Nephron progenitor cell (in vitro differentiated cells): ENCODE measurements at regions not wholly inside any gene's neighbourhood (a gene's known extent, or its start where the extent isn't known, plus 50 kb on each side); places are given as distances from the start of the nearest gene placed in this dataset.

Source experiments
- DNase-seq: peaks from one replicate; pipeline ENCODE4 v3.0.0; 2021
- H3K27ac Mint-ChIP-seq: 2 replicates; pipeline ENCODE4 v1.8.0; 2021; ENCODE audit warnings: mild to moderate bottlenecking, moderate library complexity, mixed read lengths
- H3K27me3 Mint-ChIP-seq: 2 replicates; pipeline ENCODE4 v1.8.0; 2021; ENCODE audit warnings: mild to moderate bottlenecking, low read depth, mixed read lengths; ENCODE audit not compliant: poor library complexity
- H3K36me3 Mint-ChIP-seq: 2 replicates; pipeline ENCODE4 v1.8.0; 2021; ENCODE audit warnings: low read depth, mixed read lengths
- H3K4me1 Mint-ChIP-seq: 2 replicates; pipeline ENCODE4 v1.8.0; 2021; ENCODE audit warnings: mixed read lengths
- H3K4me3 Mint-ChIP-seq: 2 replicates; pipeline ENCODE4 v1.8.0; 2021; ENCODE audit warnings: mild to moderate bottlenecking, moderate library complexity, mixed read lengths
- H3K9me3 Mint-ChIP-seq: 2 replicates; pipeline ENCODE4 v1.8.0; 2021; ENCODE audit warnings: mild to moderate bottlenecking, moderate library complexity, mixed read lengths
- TF ChIP-seq, protein P1 (sequence below): fragments of 200-600 bp; sonication (generic); IDR thresholded peaks from 2 replicates; pipeline ENCODE4 v1.5.0; 2021; ENCODE audit warnings: antibody characterized with exemption

- H3K36me3 Mint-ChIP-seq = no peaks in the 10 kb centered on the region
- no peak overlapping the region for H3K27ac Mint-ChIP-seq
- TF ChIP-seq, protein P1, sequence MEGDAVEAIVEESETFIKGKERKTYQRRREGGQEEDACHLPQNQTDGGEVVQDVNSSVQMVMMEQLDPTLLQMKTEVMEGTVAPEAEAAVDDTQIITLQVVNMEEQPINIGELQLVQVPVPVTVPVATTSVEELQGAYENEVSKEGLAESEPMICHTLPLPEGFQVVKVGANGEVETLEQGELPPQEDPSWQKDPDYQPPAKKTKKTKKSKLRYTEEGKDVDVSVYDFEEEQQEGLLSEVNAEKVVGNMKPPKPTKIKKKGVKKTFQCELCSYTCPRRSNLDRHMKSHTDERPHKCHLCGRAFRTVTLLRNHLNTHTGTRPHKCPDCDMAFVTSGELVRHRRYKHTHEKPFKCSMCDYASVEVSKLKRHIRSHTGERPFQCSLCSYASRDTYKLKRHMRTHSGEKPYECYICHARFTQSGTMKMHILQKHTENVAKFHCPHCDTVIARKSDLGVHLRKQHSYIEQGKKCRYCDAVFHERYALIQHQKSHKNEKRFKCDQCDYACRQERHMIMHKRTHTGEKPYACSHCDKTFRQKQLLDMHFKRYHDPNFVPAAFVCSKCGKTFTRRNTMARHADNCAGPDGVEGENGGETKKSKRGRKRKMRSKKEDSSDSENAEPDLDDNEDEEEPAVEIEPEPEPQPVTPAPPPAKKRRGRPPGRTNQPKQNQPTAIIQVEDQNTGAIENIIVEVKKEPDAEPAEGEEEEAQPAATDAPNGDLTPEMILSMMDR = no peak
- H3K4me3 Mint-ChIP-seq = no peak overlapping the region
- peaks cover 12% of the 10 kb centered on the region for H3K9me3 Mint-ChIP-seq
- peaks cover 67% of the 10 kb centered on the region for H3K27me3 Mint-ChIP-seq
- H3K4me1 Mint-ChIP-seq = peaks cover 23% of the 10 kb centered on the region
- no peak for DNase-seq
Measured at GRCh38 chr7:98467570-98468312, 66.9 kb upstream of the BAIAP2L1 start.

- DNase-seq = no peak
- no peaks in the 10 kb centered on the region for H3K36me3 Mint-ChIP-seq
- no peak overlapping the region for H3K27ac Mint-ChIP-seq
- H3K4me1 Mint-ChIP-seq = no peaks in the 10 kb centered on the region
- peaks cover 12% of the 10 kb centered on the region for H3K9me3 Mint-ChIP-seq
- TF ChIP-seq, protein P1 = no peak
- H3K27me3 Mint-ChIP-seq = peaks cover 47% of the 10 kb centered on the region
- H3K4me3 Mint-ChIP-seq = no peak overlapping the region
Measured at GRCh38 chr7:98465022-98465421, 64.1 kb upstream of the BAIAP2L1 start.

DNA sequence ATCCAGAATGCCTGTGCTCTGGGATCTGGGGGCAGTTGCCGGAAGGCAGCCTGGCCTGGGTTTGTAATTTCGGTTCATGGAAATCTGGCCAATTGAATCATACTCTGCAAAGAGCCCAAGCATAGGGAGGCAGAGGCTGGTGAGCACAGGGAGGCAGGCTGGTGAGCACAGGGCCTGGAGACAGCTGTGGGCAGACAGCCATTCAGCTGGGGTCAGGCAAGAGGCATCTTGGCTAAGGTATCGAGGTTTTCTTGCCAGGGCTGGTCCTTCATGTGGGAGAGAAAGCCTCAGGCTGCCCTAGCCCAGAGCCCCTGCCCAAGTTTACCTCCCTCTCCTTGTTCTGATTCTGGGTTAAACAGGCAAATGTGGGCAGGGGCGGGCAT, 63.7 kb upstream of the BAIAP2L1 start:
- peaks cover 43% of the 10 kb centered on the region for H3K27me3 Mint-ChIP-seq
- H3K4me1 Mint-ChIP-seq = no peaks in the 10 kb centered on the region
- peaks cover 12% of the 10 kb centered on the region for H3K9me3 Mint-ChIP-seq
- TF ChIP-seq, protein P1 = no peak
- H3K36me3 Mint-ChIP-seq = no peaks in the 10 kb centered on the region
- H3K4me3 Mint-ChIP-seq = no peak overlapping the region
- no peak overlapping the region for H3K27ac Mint-ChIP-seq
- DNase-seq = no peak

GRCh38 chr7:98463837-98464557, 63.1 kb upstream of the BAIAP2L1 start:
- Mint-ChIP-seq H3K4me1 (no peaks in the 10 kb centered on the region), H3K9me3 (peaks cover 6% of the 10 kb centered on the region), H3K4me3 (no peak overlapping the region), H3K27ac (no peak overlapping the region), H3K27me3 (peaks cover 37% of the 10 kb centered on the region), H3K36me3 (no peaks in the 10 kb centered on the region)
- DNase-seq = no peak
- TF ChIP-seq, protein P1 = no peak

DNA sequence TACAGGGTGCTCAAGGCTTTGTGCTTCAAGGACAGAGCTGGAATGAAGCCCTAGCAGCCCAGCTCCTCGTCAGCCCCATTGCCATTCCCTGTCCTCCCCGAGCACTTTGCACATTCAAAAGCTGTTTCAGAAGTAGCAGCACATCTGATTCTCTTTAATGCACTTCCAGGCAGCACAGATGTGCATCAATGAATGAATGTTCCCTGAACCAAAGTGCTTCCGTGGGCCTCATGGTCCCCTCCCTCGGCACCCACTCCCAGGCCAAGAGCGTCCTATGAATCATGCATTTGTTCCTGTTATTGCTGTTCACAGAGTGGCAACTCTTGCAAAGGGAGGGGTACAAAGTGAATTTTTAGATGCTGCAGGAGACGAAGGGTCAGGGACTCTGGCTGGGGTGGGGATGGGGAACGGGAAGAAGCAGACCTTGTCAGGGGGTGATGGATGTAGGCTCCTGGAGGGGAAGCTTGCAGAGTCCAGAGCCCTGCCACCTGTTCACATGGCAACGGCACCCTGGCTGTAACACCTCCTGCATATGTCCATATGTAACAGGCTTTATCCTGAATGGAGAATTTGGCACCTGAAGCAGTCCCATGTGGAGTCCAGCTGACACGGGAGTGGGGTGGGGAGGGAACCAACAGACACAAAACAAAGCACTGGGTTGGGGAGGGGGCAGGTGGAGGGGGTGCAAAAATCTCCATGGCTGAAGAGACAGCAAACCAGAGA, 62.2 kb upstream of the BAIAP2L1 start:
- no peak overlapping the region for H3K27ac Mint-ChIP-seq
- H3K4me3 Mint-ChIP-seq = no peak overlapping the region
- peaks cover 5% of the 10 kb centered on the region for H3K9me3 Mint-ChIP-seq
- TF ChIP-seq, protein P1 = no peak
- no peaks in the 10 kb centered on the region for H3K36me3 Mint-ChIP-seq
- H3K27me3 Mint-ChIP-seq = peaks cover 29% of the 10 kb centered on the region
- no peaks in the 10 kb centered on the region for H3K4me1 Mint-ChIP-seq
- no peak for DNase-seq
